Activated CD4-positive, alpha-beta memory T cell treated with anti-CD3 and anti-CD28 coated beads, Interleukin-2, amount 10 ng/mL, durations not matched to agents 7 days and 5 days (primary cell): ENCODE measurements at regions not wholly inside any gene's neighbourhood (a gene's known extent, or its start where the extent isn't known, plus 50 kb on each side); places are given as distances from the start of the nearest gene placed in this dataset.
"Not testable (repeated sequence)": the region's sequence is repeated elsewhere in the genome, so short reads cannot be mapped to it uniquely, and the experiment has no call there.

ENCODE experiments used
- CTCF ChIA-PET: fragments of 350-600 bp; sonication (Branson Sonifier 250); formaldehyde crosslinking; loops from one replicate; lab custom pipeline; 2021; ENCODE audit warnings: antibody characterized with exemption, inconsistent platforms; lab: Charles Lee
- POLR2A ChIA-PET: fragments of 350-600 bp; sonication (Branson Sonifier 250); formaldehyde crosslinking; loops from one replicate; lab custom pipeline; 2021; ENCODE audit warnings: antibody characterized with exemption; lab: Charles Lee
- DNase-seq: peaks from one replicate; pipeline ENCODE4 v3.0.0-alpha.2; 2020
- H3K27ac Mint-ChIP-seq: one replicate; pipeline ENCODE4 v1.8.0; 2021; ENCODE audit warnings: mild to moderate bottlenecking, mixed read lengths
- H3K27me3 Mint-ChIP-seq: one replicate; pipeline ENCODE4 v1.8.0; 2021; ENCODE audit warnings: mixed read lengths
- H3K36me3 Mint-ChIP-seq: one replicate; pipeline ENCODE4 v1.8.0; 2021; ENCODE audit warnings: low read depth, mixed read lengths
- H3K4me1 Mint-ChIP-seq: one replicate; pipeline ENCODE4 v1.8.0; 2021; ENCODE audit warnings: mixed read lengths
- H3K4me3 Mint-ChIP-seq: one replicate; pipeline ENCODE4 v1.8.0; 2021; ENCODE audit warnings: mild to moderate bottlenecking, mixed read lengths
- H3K9me3 Mint-ChIP-seq: one replicate; pipeline ENCODE4 v1.8.0; 2021; ENCODE audit warnings: mixed read lengths

DNA sequence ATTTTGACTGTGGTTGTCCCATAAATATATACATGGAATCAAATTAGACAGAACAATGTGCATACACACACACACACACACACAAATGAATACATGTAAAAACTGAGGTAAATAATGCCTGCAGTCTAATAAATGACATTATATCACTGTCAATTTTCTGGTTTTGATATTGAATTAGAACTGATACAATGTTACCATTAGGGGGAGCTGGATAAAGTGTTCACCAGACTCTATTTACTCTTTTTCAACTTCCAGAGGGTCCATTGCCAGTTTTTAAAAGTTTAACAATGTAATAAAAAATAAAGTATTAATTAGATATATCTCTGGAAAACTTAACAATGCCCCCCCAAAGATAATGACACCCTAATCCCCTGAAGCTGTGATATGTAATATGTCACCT, 1666.8 kb upstream of the TMEFF2 start:
- DNase-seq = no peak
- POLR2A ChIA-PET = no interaction called here
- Mint-ChIP-seq H3K36me3 (no peaks in the 10 kb centered on the region), H3K27me3 (no peaks in the 10 kb centered on the region), H3K4me3 (no peak overlapping the region), H3K9me3 (no peaks in the 10 kb centered on the region), H3K27ac (no peak overlapping the region), H3K4me1 (no peaks in the 10 kb centered on the region)
- CTCF ChIA-PET = no interaction called here

DNA sequence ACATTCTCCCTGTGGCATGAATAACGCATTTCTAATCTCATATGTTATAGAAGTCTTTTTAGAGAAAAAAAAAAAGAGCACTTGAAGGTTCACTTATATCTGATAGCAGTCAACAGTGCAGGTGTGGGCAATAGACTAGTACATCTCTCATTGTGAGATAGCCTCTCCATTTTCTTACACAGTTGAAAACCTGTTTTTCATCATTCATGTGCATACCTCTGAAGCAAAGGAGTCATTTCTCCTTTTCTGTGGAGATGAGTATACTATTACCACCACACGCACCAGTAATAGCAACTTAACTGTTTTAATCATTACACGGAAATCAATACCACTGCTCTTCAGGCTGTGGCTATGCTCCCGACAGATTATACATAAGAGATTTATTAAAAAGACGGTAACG, 1653.3 kb upstream of the TMEFF2 start:
- H3K4me1 Mint-ChIP-seq = no peaks in the 10 kb centered on the region
- DNase-seq = no peak
- H3K27me3 Mint-ChIP-seq = no peaks in the 10 kb centered on the region
- no peak overlapping the region for H3K4me3 Mint-ChIP-seq
- no peak overlapping the region for H3K27ac Mint-ChIP-seq
- no peaks in the 10 kb centered on the region for H3K9me3 Mint-ChIP-seq
- ChIA-PET POLR2A (no interaction called here), CTCF (no interaction called here)
- H3K36me3 Mint-ChIP-seq = no peaks in the 10 kb centered on the region

DNA sequence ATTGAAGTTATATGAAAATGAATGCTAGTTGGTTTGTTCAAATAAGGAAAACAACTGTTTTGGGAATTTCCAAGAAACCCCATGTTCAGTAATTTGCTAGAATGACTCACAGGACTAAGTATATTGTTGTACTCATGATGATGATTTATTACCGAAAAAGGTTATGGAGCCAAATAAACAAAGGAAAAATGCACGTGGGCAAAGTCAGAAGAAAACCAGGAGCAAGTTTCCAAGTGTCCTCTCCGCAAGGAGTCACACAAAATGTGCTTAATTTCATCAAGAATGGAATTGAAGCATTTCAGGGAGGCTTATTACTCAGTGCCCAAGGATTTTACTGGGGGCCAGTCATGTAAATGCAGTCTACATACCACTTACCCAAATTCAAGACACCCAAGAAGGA, 1652.4 kb upstream of the TMEFF2 start:
- Mint-ChIP-seq H3K27me3 (no peaks in the 10 kb centered on the region), H3K9me3 (no peaks in the 10 kb centered on the region), H3K27ac (no peak overlapping the region), H3K4me1 (no peaks in the 10 kb centered on the region), H3K36me3 (no peaks in the 10 kb centered on the region), H3K4me3 (no peak overlapping the region)
- ChIA-PET CTCF (no interaction called here), POLR2A (no interaction called here)
- no peak for DNase-seq

DNA sequence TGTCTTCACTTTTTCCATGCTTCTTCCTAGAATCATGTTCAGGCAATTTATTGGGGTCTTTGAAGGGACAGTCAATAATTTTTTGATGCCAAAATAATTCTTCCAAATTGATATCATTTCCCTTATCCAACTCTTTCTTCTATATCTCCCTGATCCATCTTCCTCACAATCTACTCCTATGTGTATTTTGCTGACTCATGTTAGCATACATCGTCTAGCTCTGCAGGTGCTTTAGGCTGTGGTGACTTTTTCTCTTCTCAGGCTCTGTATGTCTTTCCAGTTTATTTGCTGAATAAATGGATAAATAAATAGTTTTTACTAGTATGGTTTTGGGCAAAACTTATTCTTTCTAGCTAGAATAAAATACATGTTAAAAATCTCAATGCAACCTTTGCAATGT, 1650.9 kb upstream of the TMEFF2 start:
- no peaks in the 10 kb centered on the region for H3K4me1 Mint-ChIP-seq
- DNase-seq = no peak
- no peak overlapping the region for H3K4me3 Mint-ChIP-seq
- no peaks in the 10 kb centered on the region for H3K27me3 Mint-ChIP-seq
- no peaks in the 10 kb centered on the region for H3K9me3 Mint-ChIP-seq
- ChIA-PET POLR2A (no interaction called here), CTCF (no interaction called here)
- H3K27ac Mint-ChIP-seq = no peak overlapping the region
- no peaks in the 10 kb centered on the region for H3K36me3 Mint-ChIP-seq

DNA sequence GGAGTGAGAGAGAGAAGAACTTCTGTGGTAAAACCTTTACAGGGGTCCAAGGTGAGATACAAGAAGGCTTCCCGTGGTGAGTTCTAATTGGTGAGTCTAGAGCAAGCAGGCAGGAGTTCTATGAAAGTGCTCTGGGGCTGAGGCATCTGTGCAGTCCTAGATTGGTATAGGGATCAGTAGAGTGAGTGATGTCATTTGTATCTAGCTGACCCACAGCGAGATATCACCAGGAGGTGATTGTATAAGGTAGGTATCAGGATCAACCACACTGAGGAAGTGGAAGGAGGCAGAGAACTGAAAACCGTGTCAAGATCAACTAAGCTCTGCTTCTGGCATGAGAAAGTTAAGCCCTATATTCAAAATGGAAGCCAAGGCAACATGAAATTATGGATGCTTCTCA, 1648.9 kb upstream of the TMEFF2 start:
- Mint-ChIP-seq H3K27me3 (no peaks in the 10 kb centered on the region), H3K4me3 (no peak overlapping the region), H3K36me3 (no peaks in the 10 kb centered on the region), H3K4me1 (no peaks in the 10 kb centered on the region), H3K27ac (no peak overlapping the region), H3K9me3 (no peaks in the 10 kb centered on the region)
- DNase-seq = no peak
- ChIA-PET CTCF (no interaction called here), POLR2A (no interaction called here)

DNA sequence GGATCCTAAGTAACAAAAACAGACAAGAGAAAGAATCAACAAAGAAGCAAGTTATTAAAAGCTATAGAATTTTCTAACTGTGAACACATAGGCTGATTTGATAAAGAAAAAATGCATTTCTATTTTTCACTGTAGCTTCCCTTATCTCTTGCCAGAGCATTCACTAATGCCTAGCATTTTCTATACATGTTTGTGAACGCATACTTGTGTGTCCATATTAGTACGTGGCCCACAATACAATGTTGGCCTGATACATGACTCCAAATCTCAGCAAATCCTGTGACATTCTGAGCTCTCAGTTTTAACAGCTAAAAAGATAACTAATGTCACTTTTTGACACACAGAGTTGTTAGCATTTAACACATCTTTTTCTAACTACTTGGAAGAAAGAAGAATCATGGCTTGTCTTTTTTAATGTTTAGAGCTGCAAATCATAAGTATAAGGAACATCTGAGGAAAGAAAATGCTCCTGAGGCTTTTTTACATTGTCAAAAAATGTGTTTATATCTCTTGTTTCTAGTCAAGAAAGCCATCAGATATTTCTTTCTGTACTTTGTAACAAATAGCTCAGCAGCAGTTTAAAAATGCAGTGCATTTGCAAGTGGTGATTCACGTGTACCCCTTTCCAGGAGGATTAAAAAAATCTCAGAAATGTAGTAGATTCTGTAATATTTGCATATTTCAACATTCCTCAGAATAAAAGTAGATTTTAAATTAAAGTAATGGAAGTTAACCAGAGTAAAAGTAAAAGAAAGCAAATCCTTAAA, 1646.8 kb upstream of the TMEFF2 start:
- H3K27ac Mint-ChIP-seq = no peak overlapping the region
- H3K9me3 Mint-ChIP-seq = no peaks in the 10 kb centered on the region
- no peak for DNase-seq
- POLR2A ChIA-PET = no interaction called here
- H3K4me3 Mint-ChIP-seq = no peak overlapping the region
- H3K4me1 Mint-ChIP-seq = no peaks in the 10 kb centered on the region
- CTCF ChIA-PET = no interaction called here
- no peaks in the 10 kb centered on the region for H3K27me3 Mint-ChIP-seq
- H3K36me3 Mint-ChIP-seq = no peaks in the 10 kb centered on the region

DNA sequence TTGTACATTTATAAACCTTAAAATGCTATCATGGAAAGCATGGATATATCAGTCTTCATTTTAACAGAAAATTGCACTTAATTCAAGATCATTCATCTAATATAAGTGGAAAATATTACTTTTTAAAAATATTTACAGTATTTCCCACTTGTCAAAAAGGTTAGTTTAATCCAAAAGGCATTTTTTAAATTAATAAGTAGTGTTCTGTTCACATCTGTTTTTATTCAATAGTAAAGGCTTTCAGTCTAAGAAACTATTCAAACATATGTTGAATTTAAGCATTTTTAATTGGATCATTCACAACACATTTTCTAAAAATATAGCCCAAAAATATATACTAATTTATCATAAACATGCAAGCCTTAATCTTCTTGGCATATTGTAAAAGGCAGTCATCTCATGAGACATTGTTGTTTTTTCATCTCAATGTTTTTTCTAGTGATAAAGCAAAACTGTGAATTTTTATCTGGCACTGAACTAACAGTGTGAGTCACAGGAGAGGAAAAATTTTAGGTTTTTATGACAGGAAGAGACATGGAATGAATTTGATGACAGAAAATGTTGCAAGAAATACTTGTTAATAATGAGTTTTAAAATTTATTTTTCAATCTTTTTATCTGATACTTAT, 1642.5 kb upstream of the TMEFF2 start:
- H3K4me1 Mint-ChIP-seq = no peaks in the 10 kb centered on the region
- H3K9me3 Mint-ChIP-seq = peaks cover 2% of the 10 kb centered on the region
- no peak overlapping the region for H3K27ac Mint-ChIP-seq
- H3K36me3 Mint-ChIP-seq = no peaks in the 10 kb centered on the region
- no peak overlapping the region for H3K4me3 Mint-ChIP-seq
- ChIA-PET POLR2A (no interaction called here), CTCF (no interaction called here)
- no peak for DNase-seq
- no peaks in the 10 kb centered on the region for H3K27me3 Mint-ChIP-seq

DNA sequence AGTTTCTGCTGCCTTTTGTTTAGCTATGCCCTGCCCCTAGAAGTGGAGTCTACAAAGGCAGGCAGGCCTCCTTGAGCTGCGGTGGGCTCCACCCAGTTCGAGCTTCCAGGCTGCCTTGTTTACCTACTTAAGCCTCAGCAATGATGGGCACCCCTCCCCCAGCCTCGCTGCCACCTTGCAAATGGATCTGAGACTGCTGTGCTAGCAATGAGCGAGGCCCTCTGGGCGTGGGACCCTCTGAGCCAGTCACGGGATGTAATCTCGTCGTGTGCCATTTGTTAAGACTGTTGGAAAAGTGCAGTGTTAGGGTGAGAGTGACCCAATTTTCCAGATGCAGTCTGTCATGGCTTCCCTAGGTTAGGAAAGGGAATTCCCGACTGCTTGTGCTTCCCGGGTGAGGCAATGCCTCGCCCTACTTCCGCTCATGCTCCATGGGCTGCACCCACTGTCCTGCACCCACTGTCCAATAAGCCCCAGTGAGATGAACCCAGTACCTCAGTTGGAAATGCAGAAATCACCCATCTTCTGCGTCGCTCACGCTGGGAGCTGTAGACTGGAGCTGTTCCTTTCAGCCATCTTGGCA, 1641.8 kb upstream of the TMEFF2 start:
- H3K36me3 Mint-ChIP-seq, H3K4me3 Mint-ChIP-seq, H3K27ac Mint-ChIP-seq, H3K27me3 Mint-ChIP-seq, POLR2A ChIA-PET, CTCF ChIA-PET, H3K9me3 Mint-ChIP-seq, DNase-seq, H3K4me1 Mint-ChIP-seq: not testable (repeated sequence)

DNA sequence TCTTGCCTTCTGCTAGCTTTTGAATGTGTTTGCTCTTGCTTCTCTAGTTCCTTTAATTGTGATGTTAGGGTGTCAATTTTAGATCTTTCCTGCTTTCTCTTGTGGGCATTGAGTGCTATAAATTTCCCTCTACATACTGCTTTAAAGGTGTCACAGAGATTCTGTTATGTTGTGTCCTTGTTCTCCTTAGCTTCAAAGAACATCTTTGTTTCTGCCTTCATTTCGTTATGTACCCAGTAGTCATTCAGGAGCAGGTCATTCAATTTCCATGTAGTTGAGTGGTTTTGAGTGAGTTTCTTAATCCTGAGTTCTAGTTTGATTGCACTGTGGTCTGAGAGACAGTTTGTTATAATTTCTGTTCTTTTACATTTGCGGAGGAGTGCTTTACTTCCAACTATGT, 1639.2 kb upstream of the TMEFF2 start:
- CTCF ChIA-PET = not testable (repeated sequence)

DNA sequence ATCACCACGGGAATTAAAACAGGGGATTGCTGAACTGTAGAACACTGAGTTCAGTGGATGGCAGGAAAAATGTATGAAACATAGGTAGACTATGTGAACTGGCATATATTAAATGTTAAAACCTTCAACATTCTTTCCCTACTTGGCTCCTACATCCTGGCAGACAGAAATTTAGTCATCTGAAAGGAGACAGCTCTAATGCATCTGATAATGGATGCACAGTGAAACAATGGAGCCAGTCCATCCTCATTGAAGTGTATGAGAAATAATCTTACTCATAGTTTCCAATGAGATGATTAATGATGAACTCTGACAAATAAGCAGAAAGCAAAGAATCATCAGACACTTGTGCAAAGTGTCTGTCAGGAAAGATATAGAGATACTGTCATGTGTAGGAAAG, 1629.7 kb upstream of the TMEFF2 start:
- ChIA-PET POLR2A (no interaction called here), CTCF (no interaction called here)
- H3K27ac Mint-ChIP-seq = no peak overlapping the region
- peaks cover 4% of the 10 kb centered on the region for H3K9me3 Mint-ChIP-seq
- no peaks in the 10 kb centered on the region for H3K4me1 Mint-ChIP-seq
- no peak for DNase-seq
- H3K36me3 Mint-ChIP-seq = no peaks in the 10 kb centered on the region
- H3K4me3 Mint-ChIP-seq = no peak overlapping the region
- no peaks in the 10 kb centered on the region for H3K27me3 Mint-ChIP-seq

More for the DNA sequence above, 1639.2 kb upstream of the TMEFF2 start:
- H3K9me3 Mint-ChIP-seq, H3K4me3 Mint-ChIP-seq, H3K4me1 Mint-ChIP-seq, DNase-seq, H3K27me3 Mint-ChIP-seq, H3K27ac Mint-ChIP-seq, H3K36me3 Mint-ChIP-seq, POLR2A ChIA-PET: not testable (repeated sequence)

DNA sequence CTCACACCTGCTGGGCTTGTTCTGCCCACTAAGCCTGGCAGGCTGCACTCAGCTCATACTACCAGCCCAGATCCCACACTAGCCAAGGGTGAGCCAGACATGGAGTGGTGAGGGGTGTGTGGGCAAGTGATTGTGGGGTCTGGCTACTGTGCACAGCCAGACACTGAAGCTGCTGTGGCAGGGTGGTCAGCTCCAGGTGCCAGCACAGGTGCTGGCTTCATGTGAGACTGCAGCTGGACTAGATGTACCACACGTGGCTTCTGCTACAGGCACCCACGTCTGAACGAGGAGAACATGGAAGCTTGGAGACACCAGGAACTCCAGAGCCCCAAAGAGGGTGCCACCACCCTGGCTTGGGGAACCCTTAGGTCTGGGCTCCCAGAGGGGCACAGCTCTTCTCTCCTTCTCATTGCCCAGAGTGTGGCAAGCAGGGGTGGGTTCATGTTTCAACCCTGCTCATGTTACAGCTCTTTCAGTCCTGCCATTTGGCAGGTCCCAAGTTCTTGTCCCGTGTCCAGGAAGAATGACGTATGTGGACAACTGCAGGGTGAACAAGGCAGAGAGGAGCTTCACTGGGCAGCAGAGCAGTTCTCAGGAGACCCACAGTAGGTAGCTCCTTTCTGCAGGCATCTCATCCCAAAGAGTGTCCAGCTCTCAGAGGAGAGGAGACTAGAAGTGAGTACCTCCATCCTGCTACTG, 1624.2 kb upstream of the TMEFF2 start:
- Mint-ChIP-seq H3K9me3 (peaks cover 8% of the 10 kb centered on the region), H3K27me3 (no peaks in the 10 kb centered on the region), H3K4me1 (no peaks in the 10 kb centered on the region), H3K36me3 (no peaks in the 10 kb centered on the region), H3K27ac (no peak overlapping the region), H3K4me3 (no peak overlapping the region)
- no peak for DNase-seq
- ChIA-PET POLR2A (no interaction called here), CTCF (no interaction called here)

DNA sequence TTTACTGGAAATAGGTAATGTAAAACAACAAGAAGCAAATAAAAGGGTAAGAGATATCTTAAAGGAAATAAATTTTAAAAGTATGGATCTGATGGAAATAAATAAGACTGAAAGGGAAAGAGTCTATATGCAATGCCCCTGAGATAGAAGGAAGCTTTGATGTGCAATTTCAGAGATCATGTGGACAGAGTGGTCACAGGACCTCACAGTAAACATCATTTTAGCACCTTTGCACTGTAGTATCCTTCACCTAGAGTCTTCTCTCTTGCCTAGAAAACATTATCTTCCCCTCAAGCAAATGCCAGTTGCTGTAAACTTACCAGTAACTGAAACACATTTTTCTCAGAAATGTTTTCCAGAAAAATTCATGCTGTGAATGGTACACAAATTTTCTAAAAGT, 1621.3 kb upstream of the TMEFF2 start:
- no peak for DNase-seq
- H3K27me3 Mint-ChIP-seq = no peaks in the 10 kb centered on the region
- H3K36me3 Mint-ChIP-seq = no peaks in the 10 kb centered on the region
- peaks cover 7% of the 10 kb centered on the region for H3K9me3 Mint-ChIP-seq
- ChIA-PET POLR2A (no interaction called here), CTCF (no interaction called here)
- H3K4me1 Mint-ChIP-seq = no peaks in the 10 kb centered on the region
- no peak overlapping the region for H3K27ac Mint-ChIP-seq
- H3K4me3 Mint-ChIP-seq = no peak overlapping the region

DNA sequence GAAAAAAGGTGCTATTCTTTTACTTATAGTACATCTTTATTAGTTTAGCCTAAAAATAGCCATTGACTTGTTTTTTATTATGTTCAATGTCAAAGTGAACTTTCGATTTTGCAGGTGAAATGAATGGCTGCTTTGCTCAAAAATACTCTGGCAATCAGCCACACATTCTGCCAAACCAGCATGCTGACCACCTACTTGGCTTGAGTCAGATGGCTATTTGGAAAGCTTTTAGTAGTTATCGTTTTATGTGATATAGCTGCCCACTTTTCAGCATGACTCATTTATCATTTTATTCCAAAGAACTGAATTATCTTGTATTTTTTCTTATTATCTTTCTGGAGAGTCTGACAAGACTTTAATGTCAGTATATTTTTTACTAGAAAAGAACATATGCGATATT, 1615.8 kb upstream of the TMEFF2 start:
- Mint-ChIP-seq H3K4me3 (no peak overlapping the region), H3K27ac (no peak overlapping the region), H3K36me3 (no peaks in the 10 kb centered on the region), H3K27me3 (no peaks in the 10 kb centered on the region), H3K9me3 (peaks cover 2% of the 10 kb centered on the region), H3K4me1 (no peaks in the 10 kb centered on the region)
- ChIA-PET POLR2A (no interaction called here), CTCF (no interaction called here)
- no peak for DNase-seq
